ENCODE measurements at regions not wholly inside any gene's neighbourhood (a gene's known extent, or its start where the extent isn't known, plus 50 kb on each side); places are given as distances from the start of the nearest gene placed in this dataset.

- TF ChIP-seq JUN (CRISPR knock-in tag; IDR thresholded peaks at IDR 0.05) (no peak), TP53 (CRISPR knock-in tag; IDR thresholded peaks at IDR 0.05) (no peak), ZNF232 (CRISPR knock-in tag; IDR thresholded peaks at IDR 0.05) (no peak), ETV6 (CRISPR knock-in tag; IDR thresholded peaks at IDR 0.05) (no peak), ZNF138 (CRISPR knock-in tag; conservative IDR thresholded peaks at IDR 0.05) (no peak), PRRX2 (CRISPR knock-in tag; IDR thresholded peaks at IDR 0.05) (no peak), CTCF (IDR thresholded peaks at IDR 0.05) (no peak), NR2C2 (CRISPR knock-in tag; IDR thresholded peaks at IDR 0.05) (no peak), MAX (CRISPR knock-in tag; IDR thresholded peaks at IDR 0.05) (no peak), NR1H2 (CRISPR knock-in tag; IDR thresholded peaks at IDR 0.05) (no peak), ZNF416 (CRISPR knock-in tag; IDR thresholded peaks at IDR 0.05) (no peak), ZBTB21 (CRISPR knock-in tag; IDR thresholded peaks at IDR 0.05; ENCODE audit: borderline replicate concordance) (no peak)
Measured at GRCh38 chr3:154660811-154661210, 230.8 kb upstream of the GPR149 start.

Measured in WTC11 (cell line).